ENCODE measurements at regions not wholly inside any gene's neighbourhood (a gene's known extent, or its start where the extent isn't known, plus 50 kb on each side); places are given as distances from the start of the nearest gene placed in this dataset.

GRCh38 chr12:46443594-46444263 lies 71.2 kb upstream of the SLC38A2 start:
- no peak for TF ChIP-seq CTCF (IDR thresholded peaks at IDR 0.05; ENCODE audit: insufficient read depth, low read length, poor library complexity, severe bottlenecking)
- no peak for DNase-seq (ENCODE audit: extremely low read depth, insufficient read length)
- no peaks in the 10 kb centered on the region for H3K27me3 ChIP-seq (replicated peaks; ENCODE audit: control insufficient read depth, insufficient read depth, low read length)

GRCh38 chr12:46442738-46443137 lies 70.2 kb upstream of the SLC38A2 start:
- DNase-seq (ENCODE audit: extremely low read depth, insufficient read length) = no peak
- no peaks in the 10 kb centered on the region for H3K27me3 ChIP-seq (replicated peaks; ENCODE audit: control insufficient read depth, insufficient read depth, low read length)
- H3K4me3 ChIP-seq (replicated peaks; ENCODE audit: low read depth, low read length) = no peak overlapping the region
- TF ChIP-seq CTCF (IDR thresholded peaks at IDR 0.05; ENCODE audit: insufficient read depth, low read length, poor library complexity, severe bottlenecking) = no peak
- H3K36me3 ChIP-seq (ENCODE audit: control insufficient read depth, insufficient read depth, low read length) = no peaks in the 10 kb centered on the region

More at GRCh38 chr12:46443594-46444263, 71.2 kb upstream of the SLC38A2 start:
- H3K36me3 ChIP-seq (ENCODE audit: control insufficient read depth, insufficient read depth, low read length) = no peaks in the 10 kb centered on the region
- no peak overlapping the region for H3K4me3 ChIP-seq (replicated peaks; ENCODE audit: low read depth, low read length)

- Histone ChIP-seq H3K36me3 (ENCODE audit: control insufficient read depth, insufficient read depth, low read length) (no peaks in the 10 kb centered on the region), H3K4me3 (replicated peaks; ENCODE audit: low read depth, low read length) (no peak overlapping the region), H3K27me3 (replicated peaks; ENCODE audit: control insufficient read depth, insufficient read depth, low read length) (no peaks in the 10 kb centered on the region)
- TF ChIP-seq CTCF (IDR thresholded peaks at IDR 0.05; ENCODE audit: insufficient read depth, low read length, poor library complexity, severe bottlenecking) = no peak
- no peak for DNase-seq (ENCODE audit: extremely low read depth, insufficient read length)
Observed at GRCh38 chr12:46442239-46442638, 69.7 kb upstream of the SLC38A2 start.

- Histone ChIP-seq H3K27me3 (replicated peaks; ENCODE audit: control insufficient read depth, insufficient read depth, low read length) (no peaks in the 10 kb centered on the region), H3K36me3 (ENCODE audit: control insufficient read depth, insufficient read depth, low read length) (no peaks in the 10 kb centered on the region), H3K4me3 (replicated peaks; ENCODE audit: low read depth, low read length) (no peak overlapping the region)
- DNase-seq (ENCODE audit: extremely low read depth, insufficient read length) = no peak
- no peak for TF ChIP-seq CTCF (IDR thresholded peaks at IDR 0.05; ENCODE audit: insufficient read depth, low read length, poor library complexity, severe bottlenecking)
Observed at GRCh38 chr12:46439793-46440511, 67.4 kb upstream of the SLC38A2 start.

- no peaks in the 10 kb centered on the region for H3K36me3 ChIP-seq (ENCODE audit: control insufficient read depth, insufficient read depth, low read length)
- DNase-seq (ENCODE audit: extremely low read depth, insufficient read length) = no peak
- no peak for TF ChIP-seq CTCF (IDR thresholded peaks at IDR 0.05; ENCODE audit: insufficient read depth, low read length, poor library complexity, severe bottlenecking)
- no peaks in the 10 kb centered on the region for H3K27me3 ChIP-seq (replicated peaks; ENCODE audit: control insufficient read depth, insufficient read depth, low read length)
- H3K4me3 ChIP-seq (replicated peaks; ENCODE audit: low read depth, low read length) = no peak overlapping the region
Observed at GRCh38 chr12:46438719-46439319, 66.2 kb upstream of the SLC38A2 start.
